ENCODE measurements at regions not wholly inside any gene's neighbourhood (a gene's known extent, or its start where the extent isn't known, plus 50 kb on each side); places are given as distances from the start of the nearest gene placed in this dataset.
A peak's percentile ranks its signal among the peaks of the same experiment; 100 is the strongest.
"Not testable (repeated sequence)": the region's sequence is repeated elsewhere in the genome, so short reads cannot be mapped to it uniquely, and the experiment has no call there.

- no peak for DNase-seq (ENCODE audit: low spot score)
Measured at GRCh38 chr3:23105048-23105447, 98.1 kb upstream of the UBE2E2 start.

- no peak for DNase-seq (ENCODE audit: low spot score)
Measured at GRCh38 chr3:23106666-23107065, 96.5 kb upstream of the UBE2E2 start.

- no peak for DNase-seq (ENCODE audit: low spot score)
Measured at GRCh38 chr3:23107221-23107620, 95.9 kb upstream of the UBE2E2 start.

- no peak for DNase-seq (ENCODE audit: low spot score)
Measured at GRCh38 chr3:23108451-23109057, 94.6 kb upstream of the UBE2E2 start.

- no peak for DNase-seq (ENCODE audit: low spot score)
Measured at GRCh38 chr3:23111286-23111685, 91.8 kb upstream of the UBE2E2 start.

- no peak for DNase-seq (ENCODE audit: low spot score)
Measured at GRCh38 chr3:23111797-23112196, 91.3 kb upstream of the UBE2E2 start.

- DNase-seq (ENCODE audit: low spot score), result no peak
Measured at GRCh38 chr3:23112491-23112890, 90.6 kb upstream of the UBE2E2 start.

GRCh38 chr3:23113455-23114171 is 89.5 kb upstream of the UBE2E2 start:
- DNase-seq (ENCODE audit: low spot score), result peak; percentile 34

GRCh38 chr3:23114432-23114831 is 88.7 kb upstream of the UBE2E2 start:
- no peak for DNase-seq (ENCODE audit: low spot score)

GRCh38 chr3:23115171-23115877 is 87.8 kb upstream of the UBE2E2 start:
- DNase-seq (ENCODE audit: low spot score), result no peak

GRCh38 chr3:23116081-23116837 is 86.9 kb upstream of the UBE2E2 start:
- DNase-seq (ENCODE audit: low spot score), result no peak

- DNase-seq (ENCODE audit: low spot score), result peak; percentile 23
Measured at GRCh38 chr3:23117856-23118255, 85.3 kb upstream of the UBE2E2 start.

GRCh38 chr3:23127196-23127595 is 75.9 kb upstream of the UBE2E2 start:
- no peak for DNase-seq (ENCODE audit: low spot score)

- no peak for DNase-seq (ENCODE audit: low spot score)
Measured at GRCh38 chr3:23128655-23129054, 74.5 kb upstream of the UBE2E2 start.

- DNase-seq (ENCODE audit: low spot score), result no peak
Measured at GRCh38 chr3:23129117-23129516, 74.0 kb upstream of the UBE2E2 start.

- peak; percentile 13 for DNase-seq (ENCODE audit: low spot score)
Measured at GRCh38 chr3:23129817-23130216, 73.3 kb upstream of the UBE2E2 start.

- DNase-seq (ENCODE audit: low spot score), result no peak
Measured at GRCh38 chr3:23130406-23130805, 72.7 kb upstream of the UBE2E2 start.

GRCh38 chr3:23135026-23135785 is 67.9 kb upstream of the UBE2E2 start:
- DNase-seq (ENCODE audit: low spot score), result no peak

GRCh38 chr3:23136054-23136453 is 67.1 kb upstream of the UBE2E2 start:
- no peak for DNase-seq (ENCODE audit: low spot score)

- DNase-seq (ENCODE audit: low spot score), result not testable (repeated sequence)
Measured at GRCh38 chr3:23144051-23144450, 59.1 kb upstream of the UBE2E2 start.

GRCh38 chr3:23146163-23146562 is 57.0 kb upstream of the UBE2E2 start:
- no peak for DNase-seq (ENCODE audit: low spot score)

GRCh38 chr3:23152989-23153388 is 50.1 kb upstream of the UBE2E2 start:
- no peak for DNase-seq (ENCODE audit: low spot score)
